ENCODE measurements at regions not wholly inside any gene's neighbourhood (a gene's known extent, or its start where the extent isn't known, plus 50 kb on each side); places are given as distances from the start of the nearest gene placed in this dataset.
"Not testable (repeated sequence)": the region's sequence is repeated elsewhere in the genome, so short reads cannot be mapped to it uniquely, and the experiment has no call there.

DNA sequence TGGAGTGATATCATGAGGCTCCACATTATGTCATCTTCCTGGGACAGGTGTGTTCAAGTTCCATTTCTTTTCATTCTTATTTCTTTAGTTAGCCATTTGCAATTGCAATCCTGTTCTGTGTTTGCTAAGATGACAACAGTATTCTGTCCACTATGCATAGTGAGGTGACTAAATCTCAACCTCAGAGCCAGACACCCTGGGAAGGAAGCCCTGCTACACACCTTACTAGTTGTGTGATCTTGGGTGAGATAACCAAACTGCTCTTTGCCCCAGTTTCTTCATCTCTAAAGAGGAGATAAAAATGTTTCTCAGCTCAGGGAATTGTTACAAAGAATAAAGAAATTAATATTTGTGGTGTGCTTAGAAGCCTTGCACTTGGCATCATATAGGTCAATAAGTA, 215.1 kb upstream of the RPS23 start:
- no peak for DNase-seq (ENCODE audit: low spot score)

DNA sequence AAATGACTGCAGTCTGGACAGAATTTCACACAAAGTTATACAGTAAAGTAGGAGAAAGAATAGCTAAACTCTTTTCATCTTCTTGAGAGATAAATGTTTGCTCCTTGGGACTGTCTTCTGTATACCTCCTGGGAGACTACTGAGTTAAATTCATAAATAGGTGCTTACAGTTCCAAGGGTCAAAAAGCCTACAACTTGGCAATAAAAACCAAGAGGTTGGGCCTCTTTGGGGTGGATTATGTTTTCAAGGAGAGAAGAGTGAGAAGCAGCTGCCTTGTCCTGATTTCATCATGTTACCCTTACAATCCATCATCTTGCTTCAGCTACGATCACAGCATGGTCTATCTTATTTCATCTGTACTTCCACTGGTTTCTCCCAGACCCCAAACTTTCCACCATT, 213.2 kb upstream of the RPS23 start:
- no peak for DNase-seq (ENCODE audit: low spot score)

GRCh38 chr5:82489683-82490082, 211.5 kb upstream of the RPS23 start:
- no peak for DNase-seq (ENCODE audit: low spot score)

DNA sequence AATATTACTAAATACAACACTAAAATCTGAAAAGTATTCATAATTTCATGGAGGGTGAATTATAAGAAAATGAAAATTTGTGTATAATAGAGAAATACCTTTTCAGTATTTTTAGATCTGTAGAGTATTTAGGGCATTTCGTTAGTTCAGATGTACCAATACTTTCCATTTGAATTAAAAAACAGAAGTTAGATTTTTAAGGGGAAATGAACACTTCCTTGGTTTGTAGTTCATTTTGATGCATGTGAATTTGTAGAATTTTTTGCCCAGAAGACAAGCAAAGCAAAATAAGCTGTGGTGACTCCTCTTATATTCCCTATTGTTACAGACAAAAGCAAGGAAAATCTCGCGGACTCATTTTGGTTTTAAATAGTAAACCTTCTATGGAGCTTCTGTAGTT, 209.0 kb upstream of the RPS23 start:
- no peak for DNase-seq (ENCODE audit: low spot score)

DNA sequence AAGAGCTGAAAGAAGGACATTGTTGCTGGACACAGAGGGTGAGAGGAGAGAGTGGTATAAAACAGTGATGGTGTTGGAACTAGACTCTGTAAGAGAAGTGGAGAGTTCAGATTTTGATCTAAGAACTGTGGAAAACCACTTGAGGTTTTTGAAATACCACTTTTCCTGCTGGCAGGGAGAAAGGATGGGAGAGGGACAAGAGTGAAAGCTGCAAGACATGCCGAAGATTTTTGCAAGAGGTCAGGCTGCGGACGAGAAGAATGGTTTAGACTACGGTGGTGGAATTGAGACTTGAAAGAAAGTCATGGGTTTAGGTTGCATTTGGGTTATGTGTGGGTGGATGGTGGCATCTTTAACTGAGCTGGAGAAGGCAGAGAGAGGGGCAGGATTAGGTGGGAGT, 202.2 kb upstream of the RPS23 start:
- DNase-seq (ENCODE audit: low spot score), result no peak

- no peak for DNase-seq (ENCODE audit: low spot score)
Observed at GRCh38 chr5:82476155-82476554, 198.0 kb upstream of the RPS23 start.

GRCh38 chr5:82473262-82473661, 195.1 kb upstream of the RPS23 start:
- DNase-seq (ENCODE audit: low spot score), result no peak

DNA sequence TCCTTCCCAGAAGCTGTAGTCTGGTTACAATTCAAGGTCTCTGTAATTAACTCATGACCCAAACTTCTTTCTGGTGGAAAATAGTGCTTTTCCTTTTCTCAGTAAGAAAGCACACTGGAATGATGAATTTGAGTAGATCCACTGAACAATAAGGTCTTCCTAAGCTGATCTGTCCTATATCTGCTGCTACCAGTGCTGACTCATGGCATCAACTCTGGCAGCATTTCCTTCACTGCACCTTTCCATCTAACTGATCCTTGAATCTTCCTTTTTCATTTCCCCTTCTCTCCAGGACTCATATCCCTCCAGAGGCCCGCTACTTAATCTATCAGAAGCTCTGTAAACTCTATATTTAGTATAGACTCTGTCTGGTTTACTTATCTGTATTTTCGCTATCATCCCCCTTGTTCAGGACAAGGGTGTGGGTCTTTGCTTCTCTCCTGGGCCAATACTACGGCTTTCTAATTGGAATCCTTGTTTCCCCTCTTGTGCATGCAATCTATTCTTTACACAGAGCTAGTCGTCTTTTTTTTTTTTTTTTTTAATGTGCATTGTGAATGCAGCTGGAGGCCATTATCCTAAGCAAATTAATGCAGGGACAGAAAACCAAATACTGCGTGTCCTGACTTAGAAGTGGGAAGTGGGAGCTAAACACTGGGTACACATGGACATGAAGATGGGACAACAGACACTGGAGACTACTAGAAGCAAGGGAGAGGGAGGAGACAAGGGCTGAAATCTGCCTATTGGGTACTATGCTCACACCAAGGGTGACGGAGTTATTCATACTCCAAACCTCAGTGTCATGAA, 192.2 kb upstream of the RPS23 start:
- DNase-seq (ENCODE audit: low spot score), result no peak

DNA sequence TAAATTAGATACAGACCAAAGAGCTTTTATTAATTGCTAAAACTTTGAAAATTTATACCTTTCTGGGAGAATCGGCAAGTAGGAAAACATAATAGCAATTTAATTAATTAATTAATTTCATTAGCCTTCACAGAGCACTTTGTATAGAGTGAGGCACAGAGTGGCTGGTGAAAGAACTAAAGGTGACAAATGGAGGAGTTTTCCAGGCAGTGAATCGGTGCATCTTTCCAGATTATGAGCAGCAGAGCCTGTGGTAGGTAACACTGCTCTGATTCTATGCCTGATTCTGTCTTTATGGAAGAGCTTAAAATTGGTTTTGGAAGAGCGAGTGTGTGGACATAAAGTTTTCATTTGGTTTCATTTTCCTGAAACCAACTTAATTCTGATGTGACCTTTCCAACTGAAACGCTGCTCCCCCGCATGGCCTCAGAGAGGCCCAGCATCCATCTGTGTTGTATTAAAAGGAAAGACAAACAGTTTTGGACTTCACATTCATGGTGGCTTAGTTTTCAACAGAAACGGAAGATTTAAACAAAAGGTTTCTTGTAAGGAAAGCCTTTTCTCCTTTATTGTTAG, 188.9 kb upstream of the RPS23 start:
- DNase-seq (ENCODE audit: low spot score), result no peak

GRCh38 chr5:82465235-82465634, 187.1 kb upstream of the RPS23 start:
- no peak for DNase-seq (ENCODE audit: low spot score)

GRCh38 chr5:82459626-82460025, 181.5 kb upstream of the RPS23 start:
- no peak for DNase-seq (ENCODE audit: low spot score)

- DNase-seq (ENCODE audit: low spot score), result not testable (repeated sequence)
Observed at GRCh38 chr5:82455317-82455716, 177.2 kb upstream of the RPS23 start.

DNA sequence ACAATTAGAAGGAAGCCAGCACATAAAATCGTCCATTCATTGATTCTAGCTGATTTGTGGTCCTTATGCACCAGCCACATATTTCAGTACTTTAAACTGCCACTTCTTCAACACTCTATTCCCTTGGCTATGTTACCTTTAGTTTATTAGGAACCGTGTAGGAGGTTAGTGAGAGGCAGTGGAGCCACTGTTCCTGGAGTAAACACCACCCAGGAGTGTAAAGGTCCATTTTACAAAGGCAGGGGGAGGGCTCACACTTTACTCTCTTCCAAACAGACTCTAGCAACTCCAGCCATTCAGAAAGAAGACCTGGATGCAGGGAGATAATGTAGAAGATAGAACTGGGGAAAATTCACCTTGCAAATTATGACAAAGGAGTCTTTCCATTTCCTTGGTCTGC, 170.2 kb upstream of the RPS23 start:
- DNase-seq (ENCODE audit: low spot score), result no peak

- no peak for DNase-seq (ENCODE audit: low spot score)
Observed at GRCh38 chr5:82447913-82448312, 169.8 kb upstream of the RPS23 start.

DNA sequence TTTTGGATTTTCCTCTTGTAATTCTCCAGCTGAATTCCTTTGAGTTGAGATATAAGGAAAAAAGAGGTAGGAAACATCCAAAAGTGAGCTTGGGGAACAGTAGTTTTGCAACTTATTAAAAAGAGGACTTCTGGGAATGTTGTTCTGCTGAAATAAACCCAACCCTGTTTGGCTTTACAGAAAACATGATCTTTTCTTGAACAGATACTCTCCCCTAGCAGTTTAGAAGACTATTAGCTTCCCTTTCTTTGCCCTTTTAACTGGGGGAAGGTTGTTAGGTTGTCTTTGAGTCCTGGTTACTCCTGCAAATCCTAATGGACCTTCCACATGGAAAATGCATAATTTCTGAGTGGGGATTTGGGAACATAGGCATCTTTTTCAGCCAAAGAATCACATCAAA, 168.7 kb upstream of the RPS23 start:
- no peak for DNase-seq (ENCODE audit: low spot score)

- no peak for DNase-seq (ENCODE audit: low spot score)
Observed at GRCh38 chr5:82445726-82446335, 167.7 kb upstream of the RPS23 start.

DNA sequence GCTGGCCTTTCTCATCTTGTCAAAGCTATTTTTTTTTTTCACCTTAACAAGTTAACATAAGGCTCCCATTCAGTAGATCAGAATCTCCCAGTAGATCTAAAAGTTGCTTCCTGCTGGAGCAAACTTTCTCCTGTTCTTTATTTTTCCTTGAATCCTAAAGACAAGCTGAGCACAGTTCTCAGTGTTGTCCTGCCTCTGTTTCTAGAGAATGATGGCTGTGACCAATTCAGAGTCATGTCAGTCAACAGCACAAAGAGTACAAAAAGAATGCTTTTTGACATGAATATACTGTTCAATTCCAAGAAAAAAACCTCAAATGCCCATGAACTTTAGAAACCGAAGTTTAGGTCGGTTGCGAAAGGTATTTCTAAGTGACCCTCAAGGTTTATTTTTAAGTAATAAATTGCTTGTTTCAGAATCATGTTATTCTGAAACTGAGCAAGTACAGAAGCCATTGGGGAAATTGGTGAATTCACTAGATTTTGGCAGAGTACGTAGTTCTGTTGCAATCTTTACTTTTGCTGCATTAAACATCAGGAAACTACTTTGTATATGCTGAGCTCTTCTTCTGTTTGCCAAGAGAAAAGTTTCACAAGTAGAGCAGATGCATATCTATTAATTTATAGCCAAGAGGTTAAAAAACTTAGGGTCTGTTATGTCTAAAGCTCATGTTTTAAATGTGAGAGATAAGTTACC, 161.7 kb upstream of the RPS23 start:
- DNase-seq (ENCODE audit: low spot score), result no peak

DNA sequence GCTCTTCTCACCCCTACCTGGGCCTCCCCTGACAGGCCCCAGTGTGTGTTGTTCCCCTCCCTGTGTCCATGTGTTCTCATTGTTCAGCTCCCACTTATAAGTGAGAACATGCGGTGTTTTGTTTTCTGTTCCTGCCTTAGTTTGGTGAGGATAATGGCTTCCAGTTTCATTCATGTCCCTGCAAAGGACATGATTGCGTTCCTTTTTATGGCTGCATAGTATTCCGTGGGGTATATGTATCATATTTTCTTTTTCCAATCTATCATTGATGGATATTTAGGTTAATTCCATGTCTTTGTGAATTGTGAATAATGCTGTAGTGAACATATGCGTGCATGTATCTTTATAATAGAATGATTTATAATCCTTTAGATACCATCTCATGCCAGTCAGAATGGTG, 159.4 kb upstream of the RPS23 start:
- DNase-seq (ENCODE audit: low spot score), result not testable (repeated sequence)

- no peak for DNase-seq (ENCODE audit: low spot score)
Observed at GRCh38 chr5:82436291-82436690, 158.1 kb upstream of the RPS23 start.

GRCh38 chr5:82434696-82435660, 156.8 kb upstream of the RPS23 start:
- not testable (repeated sequence) for DNase-seq (ENCODE audit: low spot score)

GRCh38 chr5:82426464-82427154, 148.5 kb upstream of the RPS23 start:
- DNase-seq (ENCODE audit: low spot score), result no peak

All from putamen (tissue), 1 donor.